Stimulated activated CD4-positive, alpha-beta T cell treated with anti-CD3 and anti-CD28 coated beads, TNF-alpha, amount 100 ng/mL, for 1 hour (primary cell): ENCODE measurements at regions not wholly inside any gene's neighbourhood (a gene's known extent, or its start where the extent isn't known, plus 50 kb on each side); places are given as distances from the start of the nearest gene placed in this dataset.
"Not testable (repeated sequence)": the region's sequence is repeated elsewhere in the genome, so short reads cannot be mapped to it uniquely, and the experiment has no call there.

Experiments
- DNase-seq, 3 donors: peaks; one replicate each; pipeline ENCODE4 v3.0.0-alpha.2; 2020; ENCODE audit warnings: low read depth in 3 of 3, low spot score in 1 of 3

GRCh38 chr10:3661271-3661670 lies 123.7 kb downstream of the KLF6 start:
- DNase-seq, result no peak

- no peak for DNase-seq
Measured at GRCh38 chr10:3660753-3661152, 124.3 kb downstream of the KLF6 start.

GRCh38 chr10:3659203-3659917 lies 125.6 kb downstream of the KLF6 start:
- no peak for DNase-seq

GRCh38 chr10:3658766-3659165 lies 126.2 kb downstream of the KLF6 start:
- no peak for DNase-seq

GRCh38 chr10:3656214-3656613 lies 128.8 kb downstream of the KLF6 start:
- DNase-seq, result no peak

- no peak for DNase-seq
Measured at GRCh38 chr10:3655528-3655927, 129.5 kb downstream of the KLF6 start.

GRCh38 chr10:3654980-3655379 lies 130.0 kb downstream of the KLF6 start:
- no peak for DNase-seq

- no peak for DNase-seq
Measured at GRCh38 chr10:3654496-3654895, 130.5 kb downstream of the KLF6 start.

GRCh38 chr10:3653303-3653702 lies 131.7 kb downstream of the KLF6 start:
- DNase-seq, result not testable (repeated sequence)

- DNase-seq, result no peak
Measured at GRCh38 chr10:3652886-3653285, 132.1 kb downstream of the KLF6 start.

- DNase-seq, result no peak
Measured at GRCh38 chr10:3651969-3652653, 132.9 kb downstream of the KLF6 start.

- DNase-seq, result no peak
Measured at GRCh38 chr10:3648576-3648975, 136.4 kb downstream of the KLF6 start.

- DNase-seq, result no peak
Measured at GRCh38 chr10:3648170-3648569, 136.8 kb downstream of the KLF6 start.

- DNase-seq, result no peak
Measured at GRCh38 chr10:3647074-3647473, 137.9 kb downstream of the KLF6 start.

- no peak for DNase-seq
Measured at GRCh38 chr10:3645406-3645805, 139.6 kb downstream of the KLF6 start.

- no peak for DNase-seq
Measured at GRCh38 chr10:3640816-3641215, 144.2 kb downstream of the KLF6 start.

- DNase-seq, result no peak
Measured at GRCh38 chr10:3639546-3639945, 145.5 kb downstream of the KLF6 start.

GRCh38 chr10:3636356-3637181 lies 148.4 kb downstream of the KLF6 start:
- DNase-seq, result no peak

GRCh38 chr10:3635697-3636096 lies 149.3 kb downstream of the KLF6 start:
- no peak for DNase-seq

- no peak for DNase-seq
Measured at GRCh38 chr10:3635211-3635671, 149.8 kb downstream of the KLF6 start.

- DNase-seq, result not testable (repeated sequence)
Measured at GRCh38 chr10:3634646-3635045, 150.4 kb downstream of the KLF6 start.
